ENCODE measurements at regions not wholly inside any gene's neighbourhood (a gene's known extent, or its start where the extent isn't known, plus 50 kb on each side); places are given as distances from the start of the nearest gene placed in this dataset.

- no peak for TF ChIP-seq REST (IDR thresholded peaks at IDR 0.05; ENCODE audit: low read depth, low read length)
- TF ChIP-seq YY1 (IDR thresholded peaks at IDR 0.05; ENCODE audit: low read depth), result no peak
- no peak for TF ChIP-seq TEAD4 (IDR thresholded peaks at IDR 0.05; ENCODE audit: borderline replicate concordance, insufficient read depth)
- TF ChIP-seq TCF12 (IDR thresholded peaks at IDR 0.05), result no peak
- no peak for TF ChIP-seq EZH2phosphoT487 (IDR thresholded peaks at IDR 0.05; ENCODE audit: borderline replicate concordance, low read depth)
- no peak for TF ChIP-seq FOXJ3 (CRISPR knock-in tag; IDR thresholded peaks at IDR 0.05)
- TF ChIP-seq RAD21 (IDR thresholded peaks at IDR 0.05; ENCODE audit: low read length), result no peak
- TF ChIP-seq POLR2AphosphoS5 (IDR thresholded peaks at IDR 0.05; ENCODE audit: low read depth, low read length), result no peak
- no peak for TF ChIP-seq GABPA (IDR thresholded peaks at IDR 0.05; ENCODE audit: low read depth)
- TF ChIP-seq IRF3 (IDR thresholded peaks at IDR 0.05; ENCODE audit: low read depth, low read length), result no peak
Measured at GRCh38 chr11:28708075-28708474, 599.9 kb downstream of the METTL15 start (continued).

- TF ChIP-seq FOXM1 (IDR thresholded peaks at IDR 0.05; ENCODE audit: low read depth) (no peak), TAF1 (IDR thresholded peaks at IDR 0.05; ENCODE audit: borderline replicate concordance, low read depth, low read length) (no peak), ZBTB33 (IDR thresholded peaks at IDR 0.05; ENCODE audit: borderline replicate concordance, low read depth) (no peak), NRF1 (IDR thresholded peaks at IDR 0.05; ENCODE audit: low read depth, low read length) (no peak), SMC3 (IDR thresholded peaks at IDR 0.05; ENCODE audit: low read depth, low read length) (no peak), FOSL2 (IDR thresholded peaks at IDR 0.05; ENCODE audit: borderline replicate concordance, low read depth) (no peak)
- ChIA-PET POLR2A (no interaction called here), CTCF (no interaction called here)
- Histone ChIP-seq H2AFZ (ENCODE audit: low read depth) (no peak overlapping the region), H3K36me3 (replicated peaks in 1 of 2; ENCODE audit: control insufficient read depth in 1 of 2, insufficient read depth in 2 of 2, low read length in 1 of 2) (no peaks in the 10 kb centered on the region), H3K4me1 (ENCODE audit: control insufficient read depth in 1 of 2, insufficient read depth in 2 of 2, low read depth in 1 of 2, low read length in 1 of 2) (peaks cover 0 to 11% of the 10 kb centered on the region in 2 experiments; a peak in 2 of 4 replicates), H3K79me2 (ENCODE audit: insufficient read depth) (peaks cover 22% of the 10 kb centered on the region), H4K20me1 (ENCODE audit: insufficient read depth) (no peaks in the 10 kb centered on the region), H3K4me3 (ENCODE audit: low read depth in 2 of 2, low read length in 1 of 2) (no peak overlapping the region; a peak in 1 of 4 replicates), H3K9me2 (no peaks in the 10 kb centered on the region), H3K9ac (no peak overlapping the region), H3K9me3 (no peaks in the 10 kb centered on the region), H3K27me3 (ENCODE audit: insufficient read depth) (no peaks in the 10 kb centered on the region), H3K27ac (ENCODE audit: low read depth in 2 of 2, low read length in 1 of 2) (no peak overlapping the region), H3K4me2 (peak overlapping the region; percentile 4; the same call in 1 of the 2 replicates), H3F3A (replicated peaks; ENCODE audit: insufficient read depth) (peaks cover 10% of the 10 kb centered on the region)
- DNase-seq, result no peak
Measured at GRCh38 chr11:28704801-28705200, 596.6 kb downstream of the METTL15 start.
